Skeletal muscle tissue (tissue), 3 donors: ENCODE measurements at regions not wholly inside any gene's neighbourhood (a gene's known extent, or its start where the extent isn't known, plus 50 kb on each side); places are given as distances from the start of the nearest gene placed in this dataset.

Experiments used
- H3K27ac ChIP-seq: one replicate; pipeline ENCODE4 v1.7.0; 2013; ENCODE audit warnings: mild to moderate bottlenecking, low read depth, low read length, inconsistent platforms
- H3K27me3 ChIP-seq, 3 donors: one replicate each; pipeline ENCODE4 v1.7.0; 2013; ENCODE audit warnings: low read length in 3 of 3; ENCODE audit not compliant: control insufficient read depth in 3 of 3, insufficient read depth in 3 of 3
- H3K36me3 ChIP-seq, 3 donors: one replicate each; pipeline ENCODE4 v1.7.0; 2013; ENCODE audit warnings: low read length in 3 of 3; ENCODE audit not compliant: control insufficient read depth in 3 of 3, insufficient read depth in 3 of 3
- H3K4me1 ChIP-seq, 3 donors: one replicate each; pipeline ENCODE4 v1.7.0; 2013; ENCODE audit warnings: low read length in 3 of 3, mild to moderate bottlenecking in 3 of 3; ENCODE audit not compliant: control insufficient read depth in 3 of 3, insufficient read depth in 3 of 3
- H3K4me3 ChIP-seq, 3 donors: one replicate each; pipeline ENCODE4 v1.7.0; 2013; ENCODE audit warnings: low read length in 3 of 3
- H3K9ac ChIP-seq, 3 donors: one replicate each; pipeline ENCODE4 v1.7.0; 2013; ENCODE audit warnings: low read length in 3 of 3, mild to moderate bottlenecking in 3 of 3, moderate library complexity in 2 of 3, low read depth in 1 of 3
- H3K9me3 ChIP-seq, 3 donors: one replicate each; pipeline ENCODE4 v1.7.0; 2013; ENCODE audit warnings: low read length in 3 of 3; ENCODE audit not compliant: control insufficient read depth in 3 of 3
- donor health status: Osteomylitis.

DNA sequence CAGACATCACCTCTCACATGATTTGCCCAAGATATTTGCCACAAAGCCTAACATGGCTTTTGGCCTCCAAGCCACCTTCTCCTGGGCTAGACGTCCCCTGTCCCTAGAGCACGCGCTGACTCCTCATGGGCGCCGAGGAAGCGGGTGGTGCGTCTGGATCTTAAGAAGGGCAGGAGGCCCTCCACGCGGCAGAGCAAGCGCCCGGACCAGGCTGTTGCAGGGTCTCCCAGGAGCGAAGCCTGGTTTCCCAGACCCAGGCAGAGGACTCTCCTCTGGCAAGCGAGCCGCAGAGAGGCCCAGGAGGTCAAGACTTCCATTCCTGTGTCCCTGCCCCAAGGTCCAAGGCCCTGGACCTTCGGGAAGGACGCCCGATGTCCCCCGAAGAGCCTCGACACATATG is 101.7 kb upstream of the TTC34 start:
- H3K27ac ChIP-seq, result no peak overlapping the region
- H3K36me3 ChIP-seq, result no peaks in the 10 kb centered on the region
- H3K9me3 ChIP-seq, result no peaks in the 10 kb centered on the region
- H3K4me1 ChIP-seq, result no peaks in the 10 kb centered on the region
- no peak overlapping the region for H3K4me3 ChIP-seq
- H3K27me3 ChIP-seq, result peaks cover 24 to 73% (median 52%) of the 10 kb centered on the region in 3 donors
- no peak overlapping the region for H3K9ac ChIP-seq

DNA sequence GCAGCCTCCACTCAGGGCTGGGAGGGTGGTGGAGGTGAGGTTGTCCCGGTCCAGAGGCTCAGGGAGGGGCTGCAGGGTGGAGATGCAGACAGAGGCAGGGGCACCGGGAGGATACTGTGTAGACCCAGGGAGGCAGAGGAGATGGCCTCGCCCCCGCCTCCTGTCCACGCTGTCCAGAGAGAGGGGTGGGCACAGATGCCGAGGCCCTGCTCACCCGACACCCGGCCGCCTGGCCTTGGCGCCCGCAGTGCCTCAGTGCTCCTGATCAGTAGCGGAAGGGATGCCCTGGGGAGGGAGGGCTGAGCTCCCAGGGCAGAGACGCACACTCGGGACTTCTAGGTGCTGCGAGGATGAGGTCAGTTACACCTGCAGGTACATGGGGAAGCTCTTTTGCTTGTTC is 102.7 kb upstream of the TTC34 start:
- H3K27me3 ChIP-seq, result peaks cover 24 to 74% (median 54%) of the 10 kb centered on the region in 3 donors
- no peaks in the 10 kb centered on the region for H3K36me3 ChIP-seq

DNA sequence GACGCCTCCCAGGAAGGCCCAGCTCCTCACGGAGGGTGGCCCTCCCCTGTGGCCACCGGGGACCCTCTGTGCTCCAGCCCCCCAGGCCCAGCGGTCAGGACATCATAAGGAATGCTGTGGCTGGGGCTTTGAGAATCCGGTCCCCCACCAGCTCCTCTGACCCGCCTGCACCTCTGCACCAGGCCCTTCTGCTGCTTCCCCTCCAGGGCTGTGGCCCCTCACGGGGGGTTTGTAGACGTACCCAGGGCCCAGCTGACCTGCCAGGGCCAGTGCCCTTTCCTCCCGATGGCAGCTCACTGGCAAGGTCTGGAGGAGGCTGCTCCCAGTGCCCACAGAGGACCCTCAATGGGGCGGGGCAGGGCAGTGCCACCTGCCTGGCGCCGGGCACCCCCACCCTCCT is 103.9 kb upstream of the TTC34 start:
- Histone ChIP-seq H3K9me3 (no peaks in the 10 kb centered on the region), H3K4me3 (no peak overlapping the region), H3K36me3 (no peaks in the 10 kb centered on the region), H3K27ac (no peak overlapping the region), H3K9ac (no peak overlapping the region), H3K4me1 (no peaks in the 10 kb centered on the region), H3K27me3 (peaks cover 22 to 76% (median 55%) of the 10 kb centered on the region in 3 donors)

More for the DNA sequence above, 102.7 kb upstream of the TTC34 start:
- no peaks in the 10 kb centered on the region for H3K4me1 ChIP-seq
- no peak overlapping the region for H3K4me3 ChIP-seq
- H3K9me3 ChIP-seq, result no peaks in the 10 kb centered on the region
- no peak overlapping the region for H3K27ac ChIP-seq
- no peak overlapping the region for H3K9ac ChIP-seq

DNA sequence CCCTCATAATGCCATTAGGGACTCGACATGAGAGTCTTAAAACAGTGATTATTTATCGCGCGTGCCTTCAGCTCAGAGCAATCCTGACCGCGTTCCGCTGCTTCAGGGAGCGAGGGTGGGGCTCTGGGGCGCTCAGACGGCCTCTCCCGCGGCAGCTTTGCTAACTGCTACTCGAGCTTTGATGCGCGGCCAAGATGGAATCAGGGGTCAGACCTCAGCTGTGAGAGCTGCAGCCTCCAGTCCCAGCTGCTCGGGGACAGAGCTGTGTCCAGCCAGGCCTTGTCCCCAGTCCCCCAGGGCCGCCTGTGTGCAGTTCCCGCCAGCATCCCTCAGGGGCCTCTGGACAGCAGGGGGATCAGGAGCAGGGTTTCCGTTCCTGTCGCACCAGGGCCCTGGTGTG is 104.6 kb upstream of the TTC34 start:
- no peak overlapping the region for H3K27ac ChIP-seq
- H3K4me3 ChIP-seq, result no peak overlapping the region
- H3K9ac ChIP-seq, result no peak overlapping the region
- H3K36me3 ChIP-seq, result no peaks in the 10 kb centered on the region
- H3K9me3 ChIP-seq, result no peaks in the 10 kb centered on the region
- H3K27me3 ChIP-seq, result peaks cover 24 to 77% (median 62%) of the 10 kb centered on the region in 3 donors
- no peaks in the 10 kb centered on the region for H3K4me1 ChIP-seq

DNA sequence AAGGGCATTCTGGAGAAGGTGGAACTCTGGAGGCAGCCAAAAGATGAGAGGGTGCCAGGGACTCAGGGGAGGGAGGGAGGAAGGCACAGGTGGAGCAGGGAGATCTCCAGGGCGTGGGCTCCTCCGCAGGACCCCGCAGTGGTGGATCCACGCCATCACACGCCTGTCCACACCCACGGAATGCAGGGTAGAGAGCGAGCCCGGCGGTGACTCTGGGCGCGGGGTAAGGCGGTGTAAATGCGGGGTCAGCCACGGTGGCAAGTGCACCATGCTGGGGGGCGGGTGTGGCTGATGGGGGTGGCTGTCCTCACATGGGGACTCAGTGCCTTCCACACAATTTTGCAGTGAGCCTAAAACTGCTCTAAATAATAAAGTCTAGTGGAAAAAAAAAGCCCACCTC is 105.1 kb upstream of the TTC34 start:
- H3K4me3 ChIP-seq, result no peak overlapping the region
- H3K36me3 ChIP-seq, result no peaks in the 10 kb centered on the region
- peaks cover 24 to 76% (median 64%) of the 10 kb centered on the region in 3 donors for H3K27me3 ChIP-seq
- H3K9me3 ChIP-seq, result no peaks in the 10 kb centered on the region
- no peak overlapping the region for H3K27ac ChIP-seq
- H3K4me1 ChIP-seq, result no peaks in the 10 kb centered on the region
- H3K9ac ChIP-seq, result no peak overlapping the region

DNA sequence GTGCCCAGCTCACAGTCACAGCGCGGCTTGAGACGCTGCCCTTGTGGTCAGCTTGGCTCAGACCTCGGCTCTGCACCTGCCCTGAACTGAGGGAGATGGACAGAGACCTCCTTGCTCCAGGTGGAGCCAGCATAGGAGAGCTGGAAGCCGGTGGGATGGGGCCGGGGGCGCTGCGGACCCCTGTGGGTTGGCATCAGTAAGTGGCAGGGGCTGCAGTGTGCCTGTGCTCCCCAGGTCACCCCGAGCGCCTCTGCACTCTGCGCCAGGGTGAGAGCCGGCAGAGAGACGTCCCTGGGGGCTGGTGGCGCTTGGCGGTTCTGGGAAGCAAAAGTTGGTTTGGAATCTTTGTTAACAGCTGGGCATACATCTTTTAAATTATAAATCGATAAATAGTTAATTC is 105.6 kb upstream of the TTC34 start:
- Histone ChIP-seq H3K9ac (no peak overlapping the region), H3K9me3 (no peaks in the 10 kb centered on the region), H3K27me3 (peaks cover 21 to 75% (median 64%) of the 10 kb centered on the region in 3 donors), H3K36me3 (no peaks in the 10 kb centered on the region), H3K4me3 (no peak overlapping the region), H3K27ac (no peak overlapping the region), H3K4me1 (no peaks in the 10 kb centered on the region)

DNA sequence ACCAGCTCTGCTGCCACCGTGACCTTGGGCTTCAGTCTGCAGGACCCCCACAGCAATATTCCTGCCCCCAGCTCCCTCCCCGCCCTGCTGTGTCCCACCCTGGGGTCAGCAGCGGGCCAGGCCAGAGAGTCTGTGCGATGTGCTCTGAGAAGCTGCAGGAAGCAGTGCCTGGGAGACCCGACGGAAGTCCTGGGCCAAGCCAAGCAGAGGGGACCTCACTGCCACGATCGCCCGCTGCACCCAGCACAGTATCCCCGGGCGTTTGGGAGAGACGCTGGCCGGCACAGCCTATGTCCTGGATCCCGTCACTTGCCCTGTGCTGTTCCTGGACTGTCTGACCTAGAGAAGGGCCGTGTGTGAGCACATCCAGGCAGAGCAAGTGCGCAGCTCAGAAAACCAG is 106.6 kb upstream of the TTC34 start:
- H3K9me3 ChIP-seq, result no peaks in the 10 kb centered on the region
- peaks cover 25 to 80% (median 67%) of the 10 kb centered on the region in 3 donors for H3K27me3 ChIP-seq

DNA sequence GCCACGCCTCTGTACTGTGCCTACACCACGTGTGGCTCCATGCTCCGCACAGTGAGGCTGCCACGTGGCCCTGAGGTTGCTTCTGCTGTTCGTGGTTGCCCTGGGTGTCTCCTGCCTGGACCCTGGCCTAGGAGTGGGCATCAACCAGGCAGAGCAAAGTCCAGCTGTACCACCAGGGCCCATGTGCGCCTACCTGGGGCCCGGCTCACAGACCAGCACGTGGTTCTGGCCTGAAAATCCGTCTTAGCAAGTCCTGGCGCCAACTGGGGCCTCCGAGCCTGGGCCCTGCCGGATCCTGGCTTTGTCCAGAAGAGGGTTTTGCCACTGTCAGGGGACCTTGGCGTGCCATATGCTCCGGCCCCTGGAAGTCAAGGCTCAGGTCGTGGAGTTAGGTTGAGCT is 107.1 kb upstream of the TTC34 start:
- Histone ChIP-seq H3K4me1 (no peaks in the 10 kb centered on the region), H3K27me3 (peaks cover 25 to 84% (median 70%) of the 10 kb centered on the region in 3 donors), H3K9ac (no peak overlapping the region), H3K36me3 (no peaks in the 10 kb centered on the region), H3K9me3 (no peaks in the 10 kb centered on the region), H3K27ac (no peak overlapping the region), H3K4me3 (no peak overlapping the region)

More for the DNA sequence above, 106.6 kb upstream of the TTC34 start:
- Histone ChIP-seq H3K27ac (no peak overlapping the region), H3K4me3 (no peak overlapping the region), H3K36me3 (no peaks in the 10 kb centered on the region), H3K9ac (no peak overlapping the region), H3K4me1 (no peaks in the 10 kb centered on the region)

DNA sequence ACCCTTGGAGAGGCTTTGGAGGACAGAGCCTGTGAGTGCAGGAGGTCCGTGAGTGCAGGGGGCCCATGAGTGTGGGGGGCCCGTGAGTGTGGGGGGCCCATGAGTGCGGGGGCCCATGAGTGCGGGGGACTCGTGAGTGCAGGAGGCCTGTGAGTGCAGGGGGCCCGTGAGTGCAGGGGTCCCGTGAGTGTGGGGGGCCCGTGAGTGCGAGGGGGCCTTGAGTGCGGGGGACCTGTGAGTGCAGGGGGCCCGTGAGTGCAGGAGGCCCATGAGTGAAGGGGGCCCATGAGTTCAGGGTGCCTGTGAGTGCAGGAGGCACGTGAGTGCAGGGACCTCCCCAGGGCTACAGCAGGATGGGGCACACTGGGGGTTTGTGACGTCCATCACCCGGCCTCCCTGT is 108.3 kb upstream of the TTC34 start:
- Histone ChIP-seq H3K9ac (no peak overlapping the region), H3K4me1 (no peaks in the 10 kb centered on the region), H3K27ac (no peak overlapping the region), H3K27me3 (peaks cover 25 to 77% (median 72%) of the 10 kb centered on the region in 3 donors), H3K9me3 (no peaks in the 10 kb centered on the region), H3K4me3 (no peak overlapping the region), H3K36me3 (no peaks in the 10 kb centered on the region)

DNA sequence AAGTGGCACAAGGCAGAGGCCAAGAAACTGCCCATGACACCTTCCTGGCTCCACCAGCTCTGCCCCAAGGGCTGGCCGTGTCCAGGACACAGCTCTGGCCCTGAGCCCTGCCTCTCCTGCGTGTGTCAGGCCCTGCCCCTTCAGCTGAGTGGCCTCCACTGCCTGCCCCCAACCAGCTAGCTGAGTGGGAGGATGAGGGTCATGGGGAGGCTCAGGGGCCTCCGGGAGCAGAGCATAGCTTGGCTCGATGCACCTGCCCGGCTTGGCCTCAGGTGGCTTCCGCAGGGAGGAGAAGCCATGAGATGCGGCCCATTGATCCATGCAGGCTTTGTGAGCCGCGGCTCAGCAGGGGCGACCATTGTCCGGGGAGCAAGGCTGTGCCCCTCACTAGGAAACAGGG is 108.7 kb upstream of the TTC34 start:
- Histone ChIP-seq H3K27ac (no peak overlapping the region), H3K9ac (no peak overlapping the region), H3K36me3 (no peaks in the 10 kb centered on the region), H3K27me3 (peaks cover 25 to 75% (median 71%) of the 10 kb centered on the region in 3 donors), H3K9me3 (no peaks in the 10 kb centered on the region), H3K4me3 (no peak overlapping the region), H3K4me1 (no peaks in the 10 kb centered on the region)
